GM12878 (cell line): ENCODE measurements at regions not wholly inside any gene's neighbourhood (a gene's known extent, or its start where the extent isn't known, plus 50 kb on each side); places are given as distances from the start of the nearest gene placed in this dataset.

Source experiments
- ATAC-seq: fragments of 200-7000 bp; cut with Tn5 transposase; 3 replicates; pipeline ENCODE4 v1.9.1; 2020; ENCODE audit warnings: mild to moderate bottlenecking, moderate library complexity
- BruUV-seq: library from RNA; stranded (reverse); fragments of 400-500 nt; replicated peaks from 2 replicates; lab custom pipeline; 2021; lab: Mats Ljungman, UMichigan
- CTCF ChIA-PET: fragments of 300-600 bp; sonication (Branson Sonifier 250); formaldehyde crosslinking; extraction: SDS; loops from one replicate; lab custom pipeline; 2021; ENCODE audit warnings: inconsistent platforms; lab: Yijun Ruan, JAX
- POLR2A ChIA-PET: fragments of 350-600 bp; formaldehyde crosslinking; extraction: SDS; loops from one replicate; lab custom pipeline; 2021; ENCODE audit warnings: inconsistent platforms; lab: Charles Lee
- RAD21 ChIA-PET: fragments of 300-600 bp; sonication (Branson Sonifier 250); formaldehyde crosslinking; loops from one replicate; lab custom pipeline; 2023; ENCODE audit warnings: antibody characterized with exemption; ENCODE audit not compliant: unreplicated experiment; lab: Charles Lee
- SMC1A ChIA-PET: fragments of 300-600 bp; sonication (Branson Sonifier 250); formaldehyde crosslinking; loops from one replicate; lab custom pipeline; 2023; ENCODE audit not compliant: unreplicated experiment, uncharacterized antibody; lab: Charles Lee
- DNase-seq: peaks from one replicate; pipeline ENCODE4 v3.0.0-alpha.2; 2011; ENCODE audit warnings: low read depth, low spot score
- FAIRE-seq: peaks from 3 replicates; lab custom pipeline; 2011; peaks lifted over from hg19 to GRCh38; lab: Jason Lieb, UNC
- H2AFZ ChIP-seq: 2 replicates; pipeline ENCODE4 v1.6.0; 2011; ENCODE audit warnings: low read depth, low read length, control low read depth; ENCODE audit not compliant: control insufficient read depth
- H3K27ac ChIP-seq: 2 replicates; pipeline ENCODE4 v1.5.1; 2011; ENCODE audit warnings: control low read depth; ENCODE audit not compliant: control insufficient read depth, insufficient read depth
- H3K27me3 ChIP-seq, 2 experiments: replicated peaks in 1 of 2; 2 replicates each; pipeline versions ENCODE4 v1.6.0 to v1.6.1; 2011; ENCODE audit warnings: low read length in 1 of 2; ENCODE audit not compliant: control insufficient read depth in 2 of 2, insufficient read depth in 2 of 2
- H3K36me3 ChIP-seq, 2 experiments: 2 replicates each; pipeline ENCODE4 v1.5.1; 2011; ENCODE audit warnings: low read length in 1 of 2; ENCODE audit not compliant: control insufficient read depth in 2 of 2, insufficient read depth in 2 of 2
- H3K4me1 ChIP-seq: 2 replicates; pipeline ENCODE4 v1.6.1; 2011; ENCODE audit warnings: mild to moderate bottlenecking, low read length, moderate library complexity, mixed read lengths; ENCODE audit not compliant: control insufficient read depth, insufficient read depth
- H3K4me2 ChIP-seq: 2 replicates; pipeline ENCODE4 v1.6.0; 2011; ENCODE audit warnings: control low read depth; ENCODE audit not compliant: control insufficient read depth, insufficient read depth
- H3K4me3 ChIP-seq: fragments of 200-600 bp; sonication (generic); 2 replicates; pipeline ENCODE4 v1.5.1; 2016
- H3K79me2 ChIP-seq: 2 replicates; pipeline ENCODE4 v1.6.0; 2011; ENCODE audit warnings: low read length; ENCODE audit not compliant: control insufficient read depth, insufficient read depth
- H3K9ac ChIP-seq: 2 replicates; pipeline ENCODE4 v1.8.0; 2011; ENCODE audit warnings: low read length, control low read depth, mixed read lengths; ENCODE audit not compliant: control insufficient read depth, insufficient read depth
- H3K9me3 ChIP-seq: replicated peaks from 3 replicates; pipeline ENCODE4 v1.5.1; 2011; ENCODE audit warnings: mild to moderate bottlenecking, low read length; ENCODE audit not compliant: control insufficient read depth, insufficient read depth
- H4K20me1 ChIP-seq: 2 replicates; pipeline ENCODE4 v1.6.0; 2011; ENCODE audit not compliant: control insufficient read depth, insufficient read depth
- BMI1 ChIP-seq: fragments of 450-650 bp; IDR thresholded peaks from 2 replicates; pipeline ENCODE4 v1.6.1; 2016; ENCODE audit warnings: mild to moderate bottlenecking, moderate library complexity, borderline replicate concordance
- FOXM1 ChIP-seq: IDR thresholded peaks from 2 replicates; pipeline ENCODE4 v1.6.1; 2012; ENCODE audit warnings: low read depth, mild to moderate bottlenecking, inconsistent platforms, low read length, moderate library complexity
- IKZF2 ChIP-seq, 2 experiments: fragments of 450-650 bp; IDR thresholded peaks; 2 replicates each; pipeline ENCODE4 v1.6.1; 2017; ENCODE audit warnings: mild to moderate bottlenecking in 2 of 2, moderate library complexity in 2 of 2
- NR2F1 ChIP-seq: fragments of 450-650 bp; conservative IDR thresholded peaks from 2 replicates; pipeline ENCODE4 v1.6.1; 2017; ENCODE audit warnings: mild to moderate bottlenecking
- RELA ChIP-seq: fragments of 450-650 bp; IDR thresholded peaks from 2 replicates; pipeline ENCODE4 v1.8.0; 2014; ENCODE audit warnings: borderline replicate concordance; ENCODE audit not compliant: partially characterized antibody
- WGBS: methylation state at CpG from one replicate; pipeline ENCODE4 v1.1.6; 2016; ENCODE audit warnings: low lambda C conversion rate; ENCODE audit not compliant: insufficient replicate concordance, insufficient coverage; ENCODE audit errors: missing lambda C conversion rate; 5-methylcytosine and 5-hydroxymethylcytosine counted together
- in situ Hi-C: fragments of 300-500 bp; cut with MboI; formaldehyde crosslinking; loops from 9 replicates; pipeline ENCODE4 v1.14.3; 2018; ENCODE audit warnings: mixed read lengths
- intact Hi-C: fragments of 100-400 bp; cut with micrococcal nuclease; formaldehyde crosslinking; loops from one replicate; pipeline ENCODE4 v1.14.2; 2022; ENCODE audit not compliant: unreplicated experiment
- TF ChIP-seq, protein P1 (sequence below): fragments of 450-650 bp; formaldehyde crosslinking; IDR thresholded peaks from 2 replicates; pipeline ENCODE4 v1.4.0; 2020; ENCODE audit warnings: mild to moderate bottlenecking, moderate library complexity

DNA sequence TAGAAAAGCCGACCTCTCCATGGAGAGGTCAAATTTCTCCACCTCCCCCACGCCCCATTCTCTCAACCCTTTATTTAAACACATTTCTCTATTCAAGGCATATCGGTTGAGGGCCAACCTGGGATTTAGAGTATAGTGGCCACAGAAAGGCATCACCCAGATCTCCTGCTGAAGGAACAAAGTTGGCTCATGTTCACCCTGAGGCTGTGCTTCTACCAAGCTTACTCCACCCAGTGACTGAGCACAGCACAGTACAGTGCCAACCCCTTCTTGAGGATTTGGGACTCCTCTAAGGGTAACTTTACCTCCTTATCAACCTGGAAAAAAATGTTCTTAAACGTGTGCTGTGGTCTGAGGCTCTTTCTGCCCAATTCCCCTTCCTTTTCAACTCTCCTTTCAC lies 94.0 kb downstream of the CMC2 start:
- intact Hi-C loops: no loop called here
- ChIA-PET CTCF (no interaction called here), RAD21 (no interaction called here), POLR2A (no interaction called here), SMC1A (no interaction called here)
- FAIRE-seq (no peak), ATAC-seq (no peak), DNase-seq (no peak)
- H3K4me3 ChIP-seq: no peak overlapping the region
- 17% methylated on average over 4 of the region's 4 CpGs for WGBS
- TF ChIP-seq FOXM1 (no peak), BMI1 (no peak), RELA (no peak), NR2F1 (no peak), IKZF2 (IDR thresholded peaks at IDR 0.05) (no peak)
- TF ChIP-seq, protein P1, sequence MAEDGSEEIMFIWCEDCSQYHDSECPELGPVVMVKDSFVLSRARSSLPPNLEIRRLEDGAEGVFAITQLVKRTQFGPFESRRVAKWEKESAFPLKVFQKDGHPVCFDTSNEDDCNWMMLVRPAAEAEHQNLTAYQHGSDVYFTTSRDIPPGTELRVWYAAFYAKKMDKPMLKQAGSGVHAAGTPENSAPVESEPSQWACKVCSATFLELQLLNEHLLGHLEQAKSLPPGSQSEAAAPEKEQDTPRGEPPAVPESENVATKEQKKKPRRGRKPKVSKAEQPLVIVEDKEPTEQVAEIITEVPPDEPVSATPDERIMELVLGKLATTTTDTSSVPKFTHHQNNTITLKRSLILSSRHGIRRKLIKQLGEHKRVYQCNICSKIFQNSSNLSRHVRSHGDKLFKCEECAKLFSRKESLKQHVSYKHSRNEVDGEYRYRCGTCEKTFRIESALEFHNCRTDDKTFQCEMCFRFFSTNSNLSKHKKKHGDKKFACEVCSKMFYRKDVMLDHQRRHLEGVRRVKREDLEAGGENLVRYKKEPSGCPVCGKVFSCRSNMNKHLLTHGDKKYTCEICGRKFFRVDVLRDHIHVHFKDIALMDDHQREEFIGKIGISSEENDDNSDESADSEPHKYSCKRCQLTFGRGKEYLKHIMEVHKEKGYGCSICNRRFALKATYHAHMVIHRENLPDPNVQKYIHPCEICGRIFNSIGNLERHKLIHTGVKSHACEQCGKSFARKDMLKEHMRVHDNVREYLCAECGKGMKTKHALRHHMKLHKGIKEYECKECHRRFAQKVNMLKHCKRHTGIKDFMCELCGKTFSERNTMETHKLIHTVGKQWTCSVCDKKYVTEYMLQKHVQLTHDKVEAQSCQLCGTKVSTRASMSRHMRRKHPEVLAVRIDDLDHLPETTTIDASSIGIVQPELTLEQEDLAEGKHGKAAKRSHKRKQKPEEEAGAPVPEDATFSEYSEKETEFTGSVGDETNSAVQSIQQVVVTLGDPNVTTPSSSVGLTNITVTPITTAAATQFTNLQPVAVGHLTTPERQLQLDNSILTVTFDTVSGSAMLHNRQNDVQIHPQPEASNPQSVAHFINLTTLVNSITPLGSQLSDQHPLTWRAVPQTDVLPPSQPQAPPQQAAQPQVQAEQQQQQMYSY (CRISPR knock-in tag): no peak
- no TSS peak for BruUV-seq
- H3K9me3 ChIP-seq: no peaks in the 10 kb centered on the region
- no peaks in the 10 kb centered on the region for H3K79me2 ChIP-seq
- H2AFZ ChIP-seq: no peak overlapping the region
- in situ Hi-C loops: no loop called here
- H3K27ac ChIP-seq: no peak overlapping the region
- peaks cover 0 to 4% of the 10 kb centered on the region in 2 experiments; a peak in 1 of 4 replicates for H3K27me3 ChIP-seq
- H3K4me1 ChIP-seq: no peaks in the 10 kb centered on the region
- H4K20me1 ChIP-seq: no peaks in the 10 kb centered on the region
- no peak overlapping the region for H3K9ac ChIP-seq
- no peaks in the 10 kb centered on the region for H3K36me3 ChIP-seq
- H3K4me2 ChIP-seq: no peak overlapping the region
